PFSK-1 (cell line): ENCODE measurements at regions not wholly inside any gene's neighbourhood (a gene's known extent, or its start where the extent isn't known, plus 50 kb on each side); places are given as distances from the start of the nearest gene placed in this dataset.

Experiments
- FOXP2 ChIP-seq: optimal IDR thresholded peaks from 2 replicates; pipeline ENCODE3; 2011; ENCODE audit warnings: borderline replicate concordance, control low read depth, inconsistent platforms; ENCODE audit not compliant: insufficient read depth; ENCODE audit errors: extremely low read length, extremely low read depth
- POLR2AphosphoS5 ChIP-seq: IDR thresholded peaks from 2 replicates; pipeline ENCODE4 v1.6.1; 2012; ENCODE audit warnings: low read depth, mild to moderate bottlenecking, control low read depth, low read length, moderate library complexity
- REST ChIP-seq, 2 experiments: IDR thresholded peaks; 2 replicates each; pipeline versions ENCODE4 v1.6.1 to v1.8.0; 2011 to 2012; ENCODE audit warnings: low read depth in 2 of 2, low read length in 2 of 2, control low read depth in 1 of 2, inconsistent platforms in 1 of 2, mild to moderate bottlenecking in 1 of 2, moderate library complexity in 1 of 2; ENCODE audit not compliant: insufficient read depth in 1 of 2
- SIN3A ChIP-seq: IDR thresholded peaks from 2 replicates; pipeline ENCODE4 v1.6.1; 2012; ENCODE audit warnings: mild to moderate bottlenecking, low read length, moderate library complexity, borderline replicate concordance; ENCODE audit not compliant: insufficient read depth
- TAF1 ChIP-seq: IDR thresholded peaks from 2 replicates; pipeline ENCODE4 v1.6.1; 2012; ENCODE audit warnings: low read length, control low read depth, borderline replicate concordance; ENCODE audit not compliant: insufficient read depth

GRCh38 chr3:72295276-72295961 lies 510.5 kb upstream of the PROK2 start:
- TF ChIP-seq POLR2AphosphoS5 (no peak), TAF1 (no peak), FOXP2 (no peak), SIN3A (no peak), REST (IDR thresholded peaks at IDR 0.05; ENCODE audit: insufficient read depth in 1 of 2, low read depth in 2 of 2, low read length in 2 of 2) (no peak)

GRCh38 chr3:72290859-72291638 lies 506.1 kb upstream of the PROK2 start:
- TF ChIP-seq TAF1 (no peak), SIN3A (no peak), FOXP2 (no peak)

DNA sequence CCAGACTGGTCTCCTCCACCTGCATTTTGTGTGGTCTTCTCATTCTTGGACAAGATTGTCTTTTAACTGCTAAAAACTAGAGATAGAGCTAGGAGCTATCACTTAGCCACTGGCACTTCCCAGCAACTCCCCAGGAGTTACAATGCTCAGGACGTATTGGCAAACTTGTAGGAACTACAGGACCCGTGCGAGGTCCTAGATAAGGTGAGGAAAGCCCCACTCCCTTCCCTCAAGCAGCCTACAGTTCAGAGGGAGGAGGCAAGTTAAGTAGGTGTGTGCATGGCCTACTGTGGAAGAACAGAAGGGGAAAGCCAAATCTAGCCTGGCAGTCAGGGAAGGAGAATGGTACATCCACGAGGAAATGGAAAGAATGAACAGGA lies 504.7 kb upstream of the PROK2 start:
- TF ChIP-seq REST (IDR thresholded peaks at IDR 0.05; ENCODE audit: insufficient read depth in 1 of 2, low read depth in 2 of 2, low read length in 2 of 2) (no peak), FOXP2 (no peak), SIN3A (no peak), POLR2AphosphoS5 (no peak), TAF1 (no peak)

DNA sequence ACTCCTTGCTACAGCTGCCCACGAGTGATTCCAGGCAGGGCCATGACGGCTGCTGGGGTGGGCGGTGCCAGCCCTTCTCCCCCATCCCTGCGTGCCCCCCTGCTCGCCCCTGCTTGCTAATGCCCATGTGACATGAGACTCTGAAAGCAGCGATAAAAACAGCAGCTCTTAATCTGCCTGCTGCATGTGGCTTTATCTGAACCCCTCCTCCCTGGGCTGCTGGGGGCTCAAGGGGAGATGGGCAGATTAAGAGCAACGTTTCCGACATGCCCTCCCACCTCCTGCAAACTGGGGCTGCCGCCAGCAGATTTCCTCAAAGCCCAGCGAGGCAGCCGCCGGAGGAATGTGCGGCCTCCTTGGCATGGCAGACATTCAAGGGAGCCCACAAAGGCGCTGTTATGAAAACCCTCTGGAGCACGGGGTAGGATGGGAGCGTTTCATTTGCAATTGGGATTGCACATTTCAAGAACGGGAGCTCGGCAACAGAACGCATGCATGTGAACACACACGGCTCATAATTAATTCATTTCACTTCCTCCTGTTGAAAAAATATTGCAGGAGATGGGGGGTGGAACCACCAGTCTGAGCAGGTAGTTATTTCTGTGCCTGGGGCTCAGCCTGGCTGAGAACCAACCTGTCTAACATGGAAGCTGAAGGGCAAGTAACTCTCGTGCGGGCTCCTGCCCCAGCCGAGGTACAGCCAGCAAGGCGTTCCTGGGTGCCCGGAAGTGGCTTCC lies 504.2 kb upstream of the PROK2 start:
- TF ChIP-seq POLR2AphosphoS5 (no peak), TAF1 (no peak), FOXP2 (no peak), SIN3A (no peak), REST (IDR thresholded peaks at IDR 0.05; ENCODE audit: insufficient read depth in 1 of 2, low read depth in 2 of 2, low read length in 2 of 2) (no peak)

DNA sequence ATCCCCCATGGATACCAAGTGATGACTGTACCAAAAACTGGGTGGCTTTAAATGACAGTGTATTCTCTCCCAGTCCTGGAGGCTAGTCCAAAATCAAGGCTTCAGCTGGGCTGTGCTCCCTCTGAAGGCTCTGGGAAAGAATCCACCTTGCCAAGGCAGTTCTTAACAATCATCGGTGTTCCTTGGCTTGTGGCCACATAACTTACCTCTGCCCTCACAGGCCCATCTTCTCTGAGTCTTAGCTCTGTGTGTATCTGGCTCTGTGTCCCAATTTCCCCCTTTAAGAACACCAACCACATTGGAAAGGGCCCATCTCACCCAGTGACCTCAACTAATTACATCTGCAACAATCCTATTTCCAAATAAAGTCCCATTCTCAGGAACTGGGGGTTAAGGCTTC lies 503.0 kb upstream of the PROK2 start:
- no peak for TF ChIP-seq SIN3A
- TF ChIP-seq TAF1 = no peak
- no peak for TF ChIP-seq POLR2AphosphoS5

GRCh38 chr3:72285502-72285901 lies 500.6 kb upstream of the PROK2 start:
- no peak for TF ChIP-seq REST (IDR thresholded peaks at IDR 0.05; ENCODE audit: insufficient read depth in 1 of 2, low read depth in 2 of 2, low read length in 2 of 2)
- no peak for TF ChIP-seq SIN3A
- no peak for TF ChIP-seq POLR2AphosphoS5
- TF ChIP-seq TAF1 = no peak
- TF ChIP-seq FOXP2 = no peak
